Stomach (tissue), 4 donors: ENCODE measurements at regions not wholly inside any gene's neighbourhood (a gene's known extent, or its start where the extent isn't known, plus 50 kb on each side); places are given as distances from the start of the nearest gene placed in this dataset.

ENCODE experiments used
- POLR2A ChIP-seq, 4 donors: fragments of 450-650 bp; IDR thresholded peaks; one replicate each; pipeline ENCODE4 v1.6.1; 2016; ENCODE audit warnings: antibody characterized with exemption in 4 of 4, control low read depth in 2 of 4, mild to moderate bottlenecking in 1 of 4, moderate library complexity in 1 of 4
- POLR2AphosphoS5 ChIP-seq, 3 donors: sonication (generic); formaldehyde crosslinking; IDR thresholded peaks; one replicate each; pipeline ENCODE4 v1.6.1; 2016; ENCODE audit warnings: antibody characterized with exemption in 3 of 3

DNA sequence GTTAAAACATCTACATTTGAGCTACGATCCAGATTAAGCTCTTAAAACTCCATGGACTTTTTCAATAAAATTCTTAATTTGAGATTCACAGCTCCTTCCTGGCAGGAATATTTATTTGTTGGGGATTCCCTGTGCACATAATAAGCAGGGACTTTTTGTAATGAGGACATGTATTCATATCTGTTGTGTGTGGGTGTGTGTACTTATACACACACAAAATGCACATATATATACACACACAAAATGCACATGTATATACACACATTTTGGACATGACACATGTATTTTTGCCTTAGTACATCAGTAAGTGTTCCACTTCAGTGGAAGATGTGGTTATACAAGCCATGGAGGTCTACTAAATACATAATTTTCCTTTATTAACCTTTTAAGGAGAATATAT lies 1131.1 kb upstream of the CDH2 start:
- TF ChIP-seq POLR2A (IDR thresholded peaks at IDR 0.05) (no peak), POLR2AphosphoS5 (IDR thresholded peaks at IDR 0.05) (no peak)
